C4-2B (cell line): ENCODE measurements at regions not wholly inside any gene's neighbourhood (a gene's known extent, or its start where the extent isn't known, plus 50 kb on each side); places are given as distances from the start of the nearest gene placed in this dataset.

Experiments used
- H3K27ac ChIP-seq: fragments of 450-650 bp; 2 replicates; pipeline ENCODE4 v1.5.1; 2017
- ZFX ChIP-seq: fragments of 450-650 bp; IDR thresholded peaks from 2 replicates; pipeline ENCODE4 v1.6.1; 2017
- TF ChIP-seq, protein P1 (sequence below): fragments of 450-650 bp; conservative IDR thresholded peaks from 2 replicates; pipeline ENCODE4 v1.5.1; 2017; ENCODE audit warnings: mild to moderate bottlenecking

GRCh38 chr7:127530148-127530547 lies 55.2 kb downstream of the GCC1 start:
- H3K27ac ChIP-seq: no peak overlapping the region
- TF ChIP-seq, protein P1, sequence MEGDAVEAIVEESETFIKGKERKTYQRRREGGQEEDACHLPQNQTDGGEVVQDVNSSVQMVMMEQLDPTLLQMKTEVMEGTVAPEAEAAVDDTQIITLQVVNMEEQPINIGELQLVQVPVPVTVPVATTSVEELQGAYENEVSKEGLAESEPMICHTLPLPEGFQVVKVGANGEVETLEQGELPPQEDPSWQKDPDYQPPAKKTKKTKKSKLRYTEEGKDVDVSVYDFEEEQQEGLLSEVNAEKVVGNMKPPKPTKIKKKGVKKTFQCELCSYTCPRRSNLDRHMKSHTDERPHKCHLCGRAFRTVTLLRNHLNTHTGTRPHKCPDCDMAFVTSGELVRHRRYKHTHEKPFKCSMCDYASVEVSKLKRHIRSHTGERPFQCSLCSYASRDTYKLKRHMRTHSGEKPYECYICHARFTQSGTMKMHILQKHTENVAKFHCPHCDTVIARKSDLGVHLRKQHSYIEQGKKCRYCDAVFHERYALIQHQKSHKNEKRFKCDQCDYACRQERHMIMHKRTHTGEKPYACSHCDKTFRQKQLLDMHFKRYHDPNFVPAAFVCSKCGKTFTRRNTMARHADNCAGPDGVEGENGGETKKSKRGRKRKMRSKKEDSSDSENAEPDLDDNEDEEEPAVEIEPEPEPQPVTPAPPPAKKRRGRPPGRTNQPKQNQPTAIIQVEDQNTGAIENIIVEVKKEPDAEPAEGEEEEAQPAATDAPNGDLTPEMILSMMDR: no peak
- no peak for TF ChIP-seq ZFX

DNA sequence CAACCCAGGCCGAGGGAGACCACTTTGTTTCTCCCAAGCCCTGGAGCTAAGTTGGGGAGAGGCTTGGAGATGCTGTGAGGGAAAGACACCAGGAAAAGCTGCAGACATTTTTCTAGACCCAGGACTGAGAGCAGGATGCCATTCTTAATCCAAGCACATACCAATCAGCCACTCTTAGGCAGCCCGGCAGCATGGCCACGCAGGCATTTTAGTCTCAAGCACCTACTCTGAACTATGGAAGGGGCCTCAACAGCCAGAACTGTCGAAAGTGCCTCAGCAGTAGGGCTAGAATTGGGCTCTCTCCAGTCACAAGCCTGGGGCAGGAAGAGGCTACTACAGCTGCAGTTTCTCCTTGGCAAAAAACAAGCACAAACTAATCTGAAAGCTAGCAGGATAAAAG lies 57.8 kb downstream of the GCC1 start:
- TF ChIP-seq ZFX: no peak
- TF ChIP-seq, protein P1: no peak
- no peak overlapping the region for H3K27ac ChIP-seq

GRCh38 chr7:127525866-127526480 lies 59.4 kb downstream of the GCC1 start:
- no peak for TF ChIP-seq ZFX
- TF ChIP-seq, protein P1: no peak
- H3K27ac ChIP-seq: no peak overlapping the region

GRCh38 chr7:127516320-127516719 lies 69.1 kb downstream of the GCC1 start:
- TF ChIP-seq ZFX: no peak
- TF ChIP-seq, protein P1: no peak
- H3K27ac ChIP-seq: no peak overlapping the region

DNA sequence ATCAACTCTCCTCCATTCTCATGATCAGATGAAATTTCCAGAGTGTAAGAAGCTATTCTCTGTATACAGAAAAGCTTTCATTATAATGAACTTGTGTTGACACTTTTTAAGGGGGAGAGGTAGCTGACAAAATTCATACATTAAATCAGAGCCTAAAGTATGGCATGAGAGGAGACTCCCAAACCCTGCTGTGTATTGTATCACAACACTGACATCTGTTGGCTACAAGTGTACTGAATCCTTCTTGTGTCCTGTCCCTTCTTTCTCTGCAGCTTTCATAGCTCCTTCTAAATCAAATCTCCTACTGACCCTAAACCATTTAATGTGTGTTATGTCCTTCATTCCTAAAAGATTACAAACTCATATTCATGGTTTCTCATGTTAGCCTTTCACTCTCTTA lies 70.9 kb downstream of the GCC1 start:
- TF ChIP-seq, protein P1: peak; percentile 59
- no peak for TF ChIP-seq ZFX
- no peak overlapping the region for H3K27ac ChIP-seq

- TF ChIP-seq, protein P1: no peak
- TF ChIP-seq ZFX: no peak
These were observed 72.1 kb downstream of the GCC1 start for GRCh38 chr7:127513311-127513710.

GRCh38 chr7:127512663-127513062 lies 72.7 kb downstream of the GCC1 start:
- H3K27ac ChIP-seq: no peak overlapping the region
- TF ChIP-seq, protein P1: no peak
- no peak for TF ChIP-seq ZFX

More at GRCh38 chr7:127513311-127513710, 72.1 kb downstream of the GCC1 start:
- H3K27ac ChIP-seq: no peak overlapping the region
